ENCODE measurements at regions not wholly inside any gene's neighbourhood (a gene's known extent, or its start where the extent isn't known, plus 50 kb on each side); places are given as distances from the start of the nearest gene placed in this dataset.
"Not testable (repeated sequence)": the region's sequence is repeated elsewhere in the genome, so short reads cannot be mapped to it uniquely, and the experiment has no call there.

DNA sequence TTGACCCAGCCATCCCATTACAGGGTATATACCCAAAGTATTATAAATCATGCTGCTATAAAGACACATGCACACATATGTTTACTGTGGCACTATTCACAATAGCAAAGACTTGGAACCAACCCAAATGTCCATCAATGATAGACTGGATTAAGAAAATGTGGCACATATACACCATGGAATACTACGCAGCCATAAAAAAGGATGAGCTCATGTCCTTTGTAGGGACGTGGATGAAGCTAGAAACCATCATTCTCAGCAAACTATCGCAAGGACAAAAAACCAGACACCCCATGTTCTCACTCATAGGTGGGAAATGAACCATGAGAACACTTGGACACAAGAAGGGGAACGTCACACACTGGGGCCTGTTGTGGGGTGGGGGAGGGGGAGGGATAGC lies 527.9 kb downstream of the UQCRFS1 start:
- TF ChIP-seq CTCF, POLR2A (IDR thresholded peaks at IDR 0.05): not testable (repeated sequence)

All from heart left ventricle (tissue), 13 donors.